ENCODE measurements at regions not wholly inside any gene's neighbourhood (a gene's known extent, or its start where the extent isn't known, plus 50 kb on each side); places are given as distances from the start of the nearest gene placed in this dataset.

DNA sequence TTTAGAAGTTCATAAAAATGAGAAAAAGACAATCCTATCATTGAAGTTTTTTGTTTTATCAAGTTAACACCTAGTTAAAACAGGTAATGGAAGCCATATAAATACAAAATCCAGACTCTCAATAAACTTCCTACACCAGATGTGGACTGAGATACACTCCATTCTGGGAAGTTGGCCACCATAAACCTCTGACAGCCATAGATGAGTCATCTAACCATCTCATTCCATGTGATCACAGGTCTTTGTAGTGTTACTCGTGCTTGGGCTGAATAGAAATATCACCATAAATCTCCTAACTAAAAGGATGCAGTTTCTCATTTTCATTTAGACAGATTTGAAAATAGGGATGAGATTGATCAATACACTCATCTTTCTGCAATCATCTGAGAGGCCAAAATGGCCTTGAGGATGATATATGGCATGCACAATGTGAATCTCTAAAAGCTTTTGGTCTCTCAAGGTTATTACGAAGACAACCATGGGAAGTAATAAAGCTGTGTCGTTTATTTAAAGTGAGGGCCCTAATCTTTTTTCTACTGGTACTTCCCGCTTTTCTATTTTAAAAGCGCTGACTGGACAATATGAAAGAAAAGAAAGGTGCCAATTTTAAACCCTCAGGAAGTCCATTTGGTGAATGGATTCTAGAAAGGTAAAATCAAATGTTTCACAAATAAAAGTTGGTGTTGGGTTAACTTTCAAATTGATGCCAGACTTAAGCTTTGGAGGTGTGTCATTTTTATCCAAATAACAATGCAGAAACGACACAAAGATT is 155.5 kb downstream of the POLR2M start:
- DNase-seq: no peak
- H3K27ac Mint-ChIP-seq: no peak overlapping the region
- no peak overlapping the region for H3K4me3 Mint-ChIP-seq
- H3K36me3 Mint-ChIP-seq (ENCODE audit: low read depth): no peaks in the 10 kb centered on the region
- H3K27me3 Mint-ChIP-seq (ENCODE audit: low read depth, poor library complexity): peaks cover 3% of the 10 kb centered on the region
- no peak for TF ChIP-seq CTCF (IDR thresholded peaks at IDR 0.05)
- H3K4me1 Mint-ChIP-seq: peaks cover 22% of the 10 kb centered on the region
- peaks cover 6% of the 10 kb centered on the region for H3K9me3 Mint-ChIP-seq

GRCh38 chr15:57862761-57863160 is 156.2 kb downstream of the POLR2M start:
- Mint-ChIP-seq H3K27ac (no peak overlapping the region), H3K9me3 (peaks cover 6% of the 10 kb centered on the region), H3K36me3 (ENCODE audit: low read depth) (no peaks in the 10 kb centered on the region), H3K4me3 (no peak overlapping the region), H3K4me1 (peaks cover 21% of the 10 kb centered on the region), H3K27me3 (ENCODE audit: low read depth, poor library complexity) (peaks cover 3% of the 10 kb centered on the region)
- TF ChIP-seq CTCF (IDR thresholded peaks at IDR 0.05): no peak
- DNase-seq: no peak

DNA sequence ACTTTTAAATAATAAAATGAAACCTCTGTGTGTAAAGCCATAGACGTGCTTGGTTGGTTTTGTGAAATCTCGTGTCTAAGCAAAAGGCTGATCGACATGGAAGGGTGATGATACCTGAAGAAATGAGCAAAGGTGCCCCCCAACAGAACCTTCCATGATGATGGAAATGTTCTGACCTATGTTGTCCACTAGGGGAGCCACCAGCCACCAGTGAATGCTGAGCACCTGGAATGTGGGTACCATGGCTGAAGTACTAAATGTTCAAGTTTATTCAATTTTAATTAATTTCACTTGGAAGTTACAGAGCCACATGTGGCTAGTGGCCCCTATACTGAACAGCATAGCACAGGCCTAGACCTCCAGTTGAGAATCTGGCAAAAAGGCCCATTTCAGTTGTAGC is 158.8 kb downstream of the POLR2M start:
- H3K4me1 Mint-ChIP-seq: peaks cover 9% of the 10 kb centered on the region
- peak; percentile 13 for TF ChIP-seq CTCF (IDR thresholded peaks at IDR 0.05)

DNA sequence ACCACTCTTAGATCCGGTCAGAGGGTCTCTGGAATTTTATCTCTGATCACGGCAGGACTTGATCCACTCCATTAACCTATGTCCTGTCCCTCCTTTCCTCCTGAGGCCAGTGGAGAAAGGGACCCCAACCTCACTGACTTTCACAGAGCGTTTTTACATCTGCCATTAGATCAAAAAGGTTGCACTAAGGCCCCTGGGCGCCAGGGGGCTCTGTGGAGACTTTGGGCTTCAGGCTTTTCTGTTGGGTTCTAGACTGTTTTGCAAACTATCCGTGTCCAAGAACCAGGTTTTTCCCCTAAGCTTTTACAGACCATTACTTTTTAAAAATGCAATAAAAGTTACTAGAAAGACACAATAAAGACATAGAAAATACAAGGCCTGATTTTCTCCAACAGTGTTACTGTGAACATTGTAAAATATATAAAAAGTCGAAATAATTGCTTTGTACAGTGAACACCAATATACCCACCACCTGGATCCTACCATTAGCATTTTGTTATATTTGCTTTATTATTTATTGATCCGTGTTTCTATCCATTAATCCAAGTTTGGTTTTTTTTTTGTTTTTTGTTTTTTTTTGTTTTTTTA is 159.7 kb downstream of the POLR2M start:
- peaks cover 9% of the 10 kb centered on the region for H3K4me1 Mint-ChIP-seq
- DNase-seq: peak; percentile 53
- peak; percentile 55 for TF ChIP-seq CTCF (IDR thresholded peaks at IDR 0.05)
- no peaks in the 10 kb centered on the region for H3K9me3 Mint-ChIP-seq
- H3K27me3 Mint-ChIP-seq (ENCODE audit: low read depth, poor library complexity): peaks cover 11% of the 10 kb centered on the region
- no peaks in the 10 kb centered on the region for H3K36me3 Mint-ChIP-seq (ENCODE audit: low read depth)
- H3K4me3 Mint-ChIP-seq: no peak overlapping the region
- no peak overlapping the region for H3K27ac Mint-ChIP-seq

More for the DNA sequence above, 158.8 kb downstream of the POLR2M start:
- Mint-ChIP-seq H3K36me3 (ENCODE audit: low read depth) (no peaks in the 10 kb centered on the region), H3K9me3 (peaks cover 4% of the 10 kb centered on the region), H3K4me3 (no peak overlapping the region), H3K27ac (no peak overlapping the region), H3K27me3 (ENCODE audit: low read depth, poor library complexity) (peaks cover 10% of the 10 kb centered on the region)
- DNase-seq: no peak

DNA sequence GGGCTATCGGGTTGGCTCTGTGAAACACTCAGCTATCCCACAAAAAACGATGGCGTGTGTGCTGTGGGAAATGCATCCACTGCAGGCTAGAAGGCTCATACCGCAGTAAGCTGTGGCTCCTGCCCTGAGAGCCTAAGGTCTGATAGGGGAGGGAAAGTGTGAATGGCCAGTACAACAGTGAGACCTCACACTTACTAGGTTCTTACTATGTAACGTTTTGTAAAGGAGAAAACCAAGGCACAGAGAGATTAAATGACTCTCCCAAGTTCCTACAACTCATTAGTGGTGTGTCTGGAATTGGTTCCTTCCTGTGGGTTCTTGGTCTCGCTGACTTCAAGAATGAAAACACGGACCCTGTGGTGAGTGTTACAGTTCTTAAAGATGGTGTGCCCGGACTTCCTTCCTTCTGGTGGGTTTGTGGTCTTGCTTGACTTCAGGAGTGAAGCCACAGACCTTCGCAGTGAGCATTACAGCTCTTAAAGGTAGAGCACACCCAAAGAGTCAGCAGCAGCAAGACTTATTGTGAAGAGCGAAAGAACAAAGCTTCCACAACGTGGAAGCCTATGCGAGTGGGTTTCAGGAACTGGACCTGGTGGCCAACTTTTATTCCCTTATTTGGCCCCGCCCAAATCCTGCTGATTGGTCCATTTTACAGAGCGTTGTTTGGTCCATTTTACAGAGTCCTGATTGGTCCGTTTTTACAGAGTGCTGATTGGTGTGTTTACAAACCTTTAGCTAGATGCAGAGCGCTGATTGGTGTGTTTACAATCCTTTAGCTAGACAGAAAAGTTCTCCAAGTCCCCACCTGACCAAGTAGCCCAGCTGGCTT is 161.7 kb downstream of the POLR2M start:
- no peak for DNase-seq
- Mint-ChIP-seq H3K4me3 (no peak overlapping the region), H3K27me3 (ENCODE audit: low read depth, poor library complexity) (peaks cover 11% of the 10 kb centered on the region), H3K36me3 (ENCODE audit: low read depth) (no peaks in the 10 kb centered on the region), H3K9me3 (no peaks in the 10 kb centered on the region), H3K4me1 (peaks cover 9% of the 10 kb centered on the region), H3K27ac (no peak overlapping the region)
- no peak for TF ChIP-seq CTCF (IDR thresholded peaks at IDR 0.05)
